MM.1S (cell line): ENCODE measurements at regions not wholly inside any gene's neighbourhood (a gene's known extent, or its start where the extent isn't known, plus 50 kb on each side); places are given as distances from the start of the nearest gene placed in this dataset.

Experiments used
- DNase-seq: peaks from one replicate; pipeline ENCODE4 v3.0.0-alpha.2; 2015
- H2AFZ ChIP-seq: fragments of 300-600 bp; sonication (generic); 2 replicates; pipeline ENCODE4 v1.6.0; 2016; ENCODE audit warnings: antibody characterized with exemption, low read length
- H3F3A ChIP-seq: fragments of 300-600 bp; sonication (generic); 2 replicates; pipeline ENCODE4 v1.6.1; 2016; ENCODE audit warnings: mild to moderate bottlenecking, antibody characterized with exemption, low read length, moderate library complexity, mixed read lengths; ENCODE audit not compliant: insufficient read depth
- H3K27ac ChIP-seq: fragments of 300-600 bp; sonication (generic); 2 replicates; pipeline ENCODE4 v1.5.1; 2016; ENCODE audit warnings: mild to moderate bottlenecking, low read length
- H3K27me3 ChIP-seq: fragments of 300-600 bp; sonication (generic); replicated peaks from 2 replicates; pipeline ENCODE4 v1.6.0; 2016; ENCODE audit warnings: low read length; ENCODE audit not compliant: insufficient read depth
- H3K36me3 ChIP-seq: fragments of 300-600 bp; sonication (generic); replicated peaks from 2 replicates; pipeline ENCODE4 v1.6.1; 2016; ENCODE audit warnings: mild to moderate bottlenecking, low read length, mixed read lengths; ENCODE audit not compliant: insufficient read depth
- H3K4me1 ChIP-seq: fragments of 300-600 bp; sonication (generic); 2 replicates; pipeline ENCODE4 v1.6.1; 2016; ENCODE audit warnings: low read length, mixed read lengths
- H3K4me2 ChIP-seq: fragments of 300-600 bp; sonication (generic); 2 replicates; pipeline ENCODE4 v1.6.0; 2016; ENCODE audit warnings: low read depth, low read length
- H3K4me3 ChIP-seq: fragments of 300-600 bp; sonication (generic); 2 replicates; pipeline ENCODE4 v1.5.1; 2016; ENCODE audit warnings: low read length, mixed read lengths
- H3K79me2 ChIP-seq: fragments of 300-600 bp; sonication (generic); 2 replicates; pipeline ENCODE4 v1.6.1; 2016; ENCODE audit warnings: mixed run types, low read length, mixed read lengths
- H3K9ac ChIP-seq: fragments of 300-600 bp; sonication (generic); 2 replicates; pipeline ENCODE4 v1.6.1; 2016; ENCODE audit warnings: low read length, mixed read lengths
- H3K9me2 ChIP-seq: fragments of 300-600 bp; sonication (generic); replicated peaks from 2 replicates; pipeline ENCODE4 v1.6.1; 2016; ENCODE audit warnings: mild to moderate bottlenecking, low read length, mixed read lengths; ENCODE audit not compliant: insufficient read depth
- H3K9me3 ChIP-seq: fragments of 300-600 bp; sonication (generic); replicated peaks from 2 replicates; pipeline ENCODE4 v1.6.1; 2016; ENCODE audit warnings: mild to moderate bottlenecking, low read length, mixed read lengths; ENCODE audit not compliant: insufficient read depth
- H4K20me1 ChIP-seq: fragments of 300-600 bp; sonication (generic); 2 replicates; pipeline ENCODE4 v1.6.1; 2016; ENCODE audit warnings: mild to moderate bottlenecking, low read length, moderate library complexity, mixed read lengths; ENCODE audit not compliant: insufficient read depth
- CTCF ChIP-seq: fragments of 300-600 bp; sonication (generic); IDR thresholded peaks from 2 replicates; pipeline ENCODE4 v1.5.1; 2016; ENCODE audit warnings: antibody characterized with exemption, low read length, mixed read lengths
- EZH2 ChIP-seq: fragments of 300-600 bp; sonication (generic); optimal IDR thresholded peaks from 2 replicates; pipeline ENCODE3; 2017; ENCODE audit warnings: low read depth, mild to moderate bottlenecking, antibody characterized with exemption, low read length, mixed read lengths
- EZH2phosphoT487 ChIP-seq: fragments of 300-600 bp; sonication (generic); IDR thresholded peaks from 2 replicates; pipeline ENCODE4 v1.6.1; 2018; ENCODE audit warnings: antibody characterized with exemption, low read length

- Histone ChIP-seq H3K36me3 (no peaks in the 10 kb centered on the region), H3K27ac (no peak overlapping the region), H3K4me2 (no peak overlapping the region), H3K9ac (no peak overlapping the region), H3K27me3 (no peaks in the 10 kb centered on the region), H3K9me2 (no peaks in the 10 kb centered on the region), H2AFZ (0 out of 2 replicates have a peak overlapping the region, but pooled peaks have one; percentile 14), H3K4me3 (no peak overlapping the region), H3K79me2 (no peaks in the 10 kb centered on the region), H4K20me1 (no peaks in the 10 kb centered on the region), H3K9me3 (no peaks in the 10 kb centered on the region), H3F3A (no peaks in the 10 kb centered on the region), H3K4me1 (peaks cover 13% of the 10 kb centered on the region)
- TF ChIP-seq CTCF (no peak), EZH2phosphoT487 (no peak), EZH2 (no peak)
- no peak for DNase-seq
Measured at GRCh38 chr3:153673853-153674252, 447.3 kb upstream of the ARHGEF26 start.

GRCh38 chr3:153679714-153680113 lies 441.5 kb upstream of the ARHGEF26 start:
- TF ChIP-seq EZH2 (no peak), EZH2phosphoT487 (no peak), CTCF (no peak)
- Histone ChIP-seq H3K27me3 (no peaks in the 10 kb centered on the region), H3K4me3 (no peak overlapping the region), H3K9me2 (no peaks in the 10 kb centered on the region), H3K27ac (peak overlapping the region; percentile 10; the same call in 1 of the 2 replicates), H4K20me1 (no peaks in the 10 kb centered on the region), H3K4me2 (peak overlapping the region; percentile 20), H3K36me3 (no peaks in the 10 kb centered on the region), H3K4me1 (peaks cover 20% of the 10 kb centered on the region), H3K9me3 (no peaks in the 10 kb centered on the region), H3F3A (0 out of 2 replicates have a peak, but pooled peaks cover 3% of the 10 kb centered on the region), H3K79me2 (no peaks in the 10 kb centered on the region), H3K9ac (no peak overlapping the region), H2AFZ (no peak overlapping the region)
- peak; percentile 73 for DNase-seq

DNA sequence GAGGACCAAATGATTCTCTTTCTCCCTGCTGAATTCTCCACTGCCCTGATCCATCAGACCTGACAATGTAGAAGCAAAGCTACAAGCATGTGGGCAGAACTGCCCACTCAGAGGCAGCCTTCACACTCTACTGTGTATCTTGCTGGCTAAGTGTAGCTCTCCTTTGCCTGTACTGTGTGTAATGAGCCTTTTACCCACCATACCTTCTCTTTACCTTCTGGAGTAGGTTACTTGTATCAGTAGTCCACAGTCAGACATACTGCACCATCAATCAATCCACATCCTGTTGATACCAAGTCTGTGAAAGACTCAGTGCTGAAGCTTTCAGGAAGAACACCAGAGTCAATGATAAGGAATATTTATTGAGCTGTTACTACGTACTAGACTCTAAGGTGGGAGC lies 440.7 kb upstream of the ARHGEF26 start:
- no peak overlapping the region for H3K9ac ChIP-seq
- 0 out of 2 replicates have a peak, but pooled peaks cover 3% of the 10 kb centered on the region for H3F3A ChIP-seq
- no peaks in the 10 kb centered on the region for H3K9me3 ChIP-seq
- no peaks in the 10 kb centered on the region for H3K79me2 ChIP-seq
- no peaks in the 10 kb centered on the region for H3K27me3 ChIP-seq
- no peak for TF ChIP-seq EZH2
- no peak for TF ChIP-seq CTCF
- TF ChIP-seq EZH2phosphoT487, result no peak
- H3K4me1 ChIP-seq, result peaks cover 14% of the 10 kb centered on the region
- no peak overlapping the region for H3K27ac ChIP-seq
- no peak overlapping the region for H3K4me2 ChIP-seq
- no peak for DNase-seq
- no peaks in the 10 kb centered on the region for H3K36me3 ChIP-seq
- H2AFZ ChIP-seq, result no peak overlapping the region
- no peaks in the 10 kb centered on the region for H4K20me1 ChIP-seq
- no peaks in the 10 kb centered on the region for H3K9me2 ChIP-seq
- H3K4me3 ChIP-seq, result no peak overlapping the region
